ENCODE measurements at regions not wholly inside any gene's neighbourhood (a gene's known extent, or its start where the extent isn't known, plus 50 kb on each side); places are given as distances from the start of the nearest gene placed in this dataset.
A peak's percentile ranks its signal among the peaks of the same experiment; 100 is the strongest.

DNA sequence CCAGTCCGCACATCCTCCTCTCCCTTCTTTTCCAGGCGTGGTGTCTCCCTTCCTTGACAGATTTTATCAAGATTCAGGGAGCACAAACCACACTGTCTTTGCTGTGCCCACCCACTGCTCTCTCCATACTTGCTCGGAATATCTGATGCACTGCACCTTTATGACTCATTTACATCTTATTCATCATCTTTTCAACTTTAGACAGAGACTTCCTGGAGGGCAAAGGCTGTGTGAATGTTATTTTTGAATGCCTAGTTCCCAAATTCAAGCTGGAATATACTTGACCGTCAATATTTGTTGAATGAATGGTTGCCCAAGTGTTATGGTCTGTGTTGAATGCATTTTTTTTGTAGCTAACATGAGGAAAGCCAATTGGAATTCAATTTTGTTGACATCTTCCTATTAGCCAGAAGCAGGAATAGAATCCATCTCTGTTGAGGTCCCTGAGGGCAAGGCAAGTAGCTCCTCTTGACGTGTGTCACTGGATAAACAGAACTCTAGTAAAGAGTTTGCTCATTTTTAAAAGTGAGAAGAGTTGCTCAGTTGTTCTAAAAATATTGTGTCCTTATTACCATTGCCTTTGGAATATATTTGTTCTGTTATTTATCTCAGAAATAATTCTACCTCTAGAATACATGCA is 95.0 kb downstream of the KLF6 start:
- DNase-seq: no peak

DNA sequence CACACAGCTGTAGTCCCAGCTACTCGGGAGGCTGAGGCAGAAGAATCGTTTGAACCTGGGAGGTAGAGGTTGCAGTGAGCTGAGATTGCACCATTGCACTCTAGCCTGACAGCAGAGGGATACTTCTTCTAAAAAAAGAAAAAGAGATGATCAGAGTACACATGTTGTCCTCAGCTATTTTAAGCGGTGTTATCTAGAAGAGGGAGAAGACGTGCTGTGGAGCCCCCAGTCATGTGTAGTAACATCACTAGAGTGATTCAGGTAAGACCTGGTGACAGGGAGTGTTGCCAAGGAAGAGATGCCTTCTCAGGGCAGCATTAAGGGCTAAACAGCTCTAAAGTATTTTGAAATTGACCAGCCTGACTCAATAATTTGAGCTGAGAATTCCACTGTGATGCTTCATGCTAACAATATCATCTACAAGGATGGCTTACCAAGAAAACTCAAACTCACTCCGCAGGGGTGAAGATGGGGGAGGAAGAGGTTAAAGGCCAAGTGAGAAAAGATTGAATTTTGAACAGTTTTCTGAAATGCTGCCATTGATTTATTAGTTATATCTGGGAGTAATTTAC is 97.4 kb downstream of the KLF6 start:
- DNase-seq: no peak

- no peak for DNase-seq
These were observed 99.6 kb downstream of the KLF6 start for GRCh38 chr10:3685384-3685783.

- DNase-seq: no peak
These were observed 100.1 kb downstream of the KLF6 start for GRCh38 chr10:3684891-3685290.

GRCh38 chr10:3683560-3683959 is 101.4 kb downstream of the KLF6 start:
- DNase-seq: no peak

GRCh38 chr10:3682745-3683144 is 102.3 kb downstream of the KLF6 start:
- DNase-seq: no peak

- DNase-seq: no peak
These were observed 103.1 kb downstream of the KLF6 start for GRCh38 chr10:3681642-3682554.

- DNase-seq: no peak
These were observed 104.9 kb downstream of the KLF6 start for GRCh38 chr10:3679950-3680629.

GRCh38 chr10:3678629-3679227 is 106.3 kb downstream of the KLF6 start:
- DNase-seq: no peak

- DNase-seq: no peak
These were observed 108.4 kb downstream of the KLF6 start for GRCh38 chr10:3676564-3676963.

DNA sequence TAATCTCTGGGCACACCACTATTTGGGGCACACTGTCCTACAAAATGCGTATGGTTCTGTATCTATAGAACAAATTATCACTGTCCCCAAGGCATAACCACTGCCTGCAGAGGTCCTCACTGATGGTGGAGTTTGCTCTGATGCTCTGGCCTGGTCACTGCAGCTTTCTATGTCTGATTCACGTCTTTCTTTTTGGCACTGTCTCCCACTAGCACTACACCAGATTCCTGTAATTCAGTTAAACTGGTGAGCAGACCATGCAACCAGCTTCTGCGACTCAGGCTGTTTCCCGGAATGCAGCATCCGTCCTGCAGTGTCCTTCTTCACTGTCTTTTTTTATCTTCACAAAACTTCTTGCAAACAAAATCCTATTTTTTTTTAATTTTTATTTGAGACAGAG is 112.8 kb downstream of the KLF6 start:
- no peak for DNase-seq

DNA sequence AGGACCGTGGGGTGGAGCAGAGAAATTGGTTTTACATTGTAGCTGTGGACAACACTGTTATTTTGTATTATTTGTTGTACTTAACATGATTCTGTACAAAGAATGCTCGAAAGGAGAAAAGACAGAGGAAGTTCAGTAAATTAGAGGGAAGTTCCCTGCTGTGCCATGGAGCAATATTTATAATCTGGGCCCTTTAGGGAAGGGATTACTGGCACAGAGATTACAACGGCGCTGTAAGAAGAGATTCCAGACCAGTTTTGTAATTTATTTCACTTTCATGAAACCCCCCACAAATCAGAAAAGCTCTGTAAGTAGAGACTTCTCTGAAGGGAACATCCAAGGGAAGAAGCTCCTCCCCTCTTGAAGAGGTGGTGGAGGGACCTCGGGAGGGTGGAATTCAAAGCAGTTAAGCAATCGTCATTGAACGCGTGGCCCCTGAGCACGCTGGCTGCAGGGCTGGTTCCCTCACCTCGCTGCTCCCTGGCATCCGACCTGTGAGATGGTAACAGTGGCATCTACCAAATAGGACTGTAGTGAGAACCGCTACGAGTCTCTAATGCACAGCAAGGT is 113.5 kb downstream of the KLF6 start:
- no peak for DNase-seq

GRCh38 chr10:3668966-3669330 is 116.1 kb downstream of the KLF6 start:
- DNase-seq: peak in 1 of 2 donors; percentile 62

DNA sequence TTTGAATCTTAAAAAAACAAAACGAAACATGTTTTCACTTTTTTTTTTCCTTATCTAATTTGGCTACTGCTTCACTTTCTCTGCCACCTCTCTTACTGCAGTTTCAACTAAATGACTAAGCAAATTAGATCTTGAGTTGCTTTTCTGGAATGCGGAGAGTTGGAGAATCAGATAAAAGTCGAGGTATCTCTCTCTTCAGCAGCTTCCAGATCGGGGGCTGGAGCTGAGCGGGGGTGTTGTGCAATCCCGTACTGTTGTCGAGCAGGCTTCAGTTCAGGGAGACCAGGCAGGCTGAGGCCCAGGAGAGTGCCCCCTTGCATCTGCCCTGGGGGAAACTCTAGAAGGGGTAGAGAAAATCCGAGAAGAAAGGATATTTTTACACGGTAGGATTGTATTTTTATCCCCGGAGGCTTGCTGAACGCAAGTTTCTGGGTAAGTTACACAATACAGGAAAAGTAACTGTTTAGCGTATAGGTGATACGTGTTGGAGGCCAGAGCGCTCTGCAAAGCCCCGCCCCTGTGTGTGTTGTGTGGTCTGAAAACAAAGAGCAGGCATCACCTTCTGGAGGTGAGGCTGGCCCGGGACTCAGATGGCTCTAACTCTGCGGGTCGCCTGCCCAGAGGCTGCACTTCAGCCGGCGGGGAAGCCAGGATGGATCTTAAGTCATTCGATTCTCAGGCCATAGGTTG is 116.6 kb downstream of the KLF6 start:
- peak; percentile 66 to 78 for DNase-seq

- peak; percentile 37 to 43 for DNase-seq
These were observed 118.3 kb downstream of the KLF6 start for GRCh38 chr10:3666525-3667302.

GRCh38 chr10:3665316-3665908 is 119.6 kb downstream of the KLF6 start:
- DNase-seq: no peak

DNA sequence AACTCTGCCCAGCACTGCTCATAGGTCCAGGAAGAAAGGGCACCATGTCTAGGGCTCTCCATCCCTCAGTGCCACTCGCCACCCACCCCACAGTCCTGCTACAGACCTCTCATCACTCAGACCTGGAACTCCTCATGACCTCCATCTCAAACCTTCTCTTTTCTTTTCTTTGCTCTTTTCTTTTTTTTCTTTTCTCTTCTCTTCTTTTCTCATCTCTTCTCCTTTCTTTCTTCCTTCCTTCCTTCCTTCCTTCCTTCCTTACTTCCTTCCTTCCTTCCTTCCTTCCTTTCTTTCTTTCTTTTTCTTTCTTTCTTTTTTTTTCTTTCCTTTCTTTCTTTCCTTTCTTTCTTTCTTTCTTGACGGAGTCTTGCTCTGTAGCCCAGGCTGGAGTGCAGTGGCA is 122.2 kb downstream of the KLF6 start:
- no peak for DNase-seq

- no peak for DNase-seq
These were observed 123.7 kb downstream of the KLF6 start for GRCh38 chr10:3661271-3661670.

- no peak for DNase-seq
These were observed 124.3 kb downstream of the KLF6 start for GRCh38 chr10:3660753-3661152.

DNA sequence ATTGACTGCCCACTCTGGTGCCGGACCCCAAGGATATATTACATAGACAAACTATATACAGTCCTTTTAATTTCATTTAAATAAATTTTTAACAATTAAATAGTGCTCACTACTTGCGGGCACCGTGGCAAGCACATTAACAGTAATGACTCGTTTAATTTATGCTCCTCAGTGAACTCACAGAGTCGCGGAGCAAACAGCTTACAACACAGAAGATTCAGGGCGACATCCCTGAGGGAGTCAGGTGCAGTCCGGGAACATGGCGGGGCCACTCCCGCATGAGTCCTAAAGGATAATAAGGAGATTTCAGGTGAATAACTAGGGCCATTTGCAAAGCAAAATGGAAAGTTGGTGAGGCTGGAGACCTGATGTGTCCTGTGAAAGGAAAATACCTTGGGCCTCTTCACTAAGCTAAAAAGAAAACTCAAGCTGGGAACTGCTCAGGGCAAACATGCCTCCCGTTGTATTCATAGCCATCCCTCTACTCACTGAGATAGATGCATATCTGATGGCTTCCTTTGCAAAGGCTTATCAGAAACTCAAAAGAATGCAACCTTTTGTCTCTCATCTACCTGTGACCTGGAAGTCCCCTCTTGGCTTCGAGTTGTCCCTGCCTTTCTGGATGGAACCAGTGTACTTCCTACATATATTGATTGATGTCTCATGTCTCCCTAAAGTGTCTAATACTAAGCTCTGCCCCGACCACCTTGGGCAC is 125.6 kb downstream of the KLF6 start:
- no peak for DNase-seq
